Heart left ventricle (tissue), 16 donors: ENCODE measurements at regions not wholly inside any gene's neighbourhood (a gene's known extent, or its start where the extent isn't known, plus 50 kb on each side); places are given as distances from the start of the nearest gene placed in this dataset.

Experiments
- ATAC-seq, 4 donors: fragments of 200-7000 bp; cut with Tn5 transposase; one replicate each; pipeline ENCODE4 v1.9.1; 2020 to 2022; ENCODE audit warnings: moderate library complexity in 4 of 4, mild to moderate bottlenecking in 3 of 4, moderate number of reproducible peaks in 1 of 4
- DNase-seq, 5 donors: peaks; one replicate each; pipeline ENCODE4 v3.0.0-alpha.2; 2020
- H3K27ac ChIP-seq, 12 donors: fragments of 200-600 bp; sonication (generic) in 4 of 12; one replicate each; pipeline versions ENCODE4 v1.5.0 to v1.8.0; 2016 to 2022; ENCODE audit warnings: mild to moderate bottlenecking in 2 of 12
- H3K27me3 ChIP-seq, 9 donors: fragments of 200-600 bp; sonication (generic) in 2 of 9; one replicate each; pipeline versions ENCODE4 v1.5.1 to v1.8.0; 2016 to 2022; ENCODE audit warnings: mild to moderate bottlenecking in 3 of 9
- H3K36me3 ChIP-seq, 9 donors: fragments of 200-600 bp; sonication (generic) in 2 of 9; one replicate each; pipeline versions ENCODE4 v1.5.0 to v1.8.0; 2018 to 2022; ENCODE audit warnings: mild to moderate bottlenecking in 2 of 9
- H3K4me1 ChIP-seq, 12 donors: fragments of 200-600 bp; sonication (generic) in 4 of 12; one replicate each; pipeline versions ENCODE4 v1.5.0 to v1.8.0; 2016 to 2022; ENCODE audit warnings: mild to moderate bottlenecking in 3 of 12
- H3K4me3 ChIP-seq, 12 donors: fragments of 200-600 bp; sonication (generic) in 4 of 12; one replicate each; pipeline versions ENCODE4 v1.5.0 to v1.8.0; 2017 to 2022; ENCODE audit warnings: mild to moderate bottlenecking in 9 of 12, moderate library complexity in 4 of 12
- H3K9me3 ChIP-seq, 12 donors: fragments of 200-600 bp; sonication (generic) in 4 of 12; one replicate each; pipeline versions ENCODE4 v1.5.0 to v1.8.0; 2016 to 2022; ENCODE audit warnings: mild to moderate bottlenecking in 1 of 12
- CTCF ChIP-seq, 12 donors: fragments of 200-600 bp; sonication (generic) in 4 of 12; IDR thresholded peaks; one replicate each; pipeline versions ENCODE4 v1.5.0 to v1.8.0; 2018 to 2022; ENCODE audit warnings: antibody characterized with exemption in 12 of 12, mild to moderate bottlenecking in 5 of 12
- POLR2A ChIP-seq, 2 donors: fragments of 450-650 bp; IDR thresholded peaks; one replicate each; pipeline ENCODE4 v1.6.1; 2017; ENCODE audit warnings: antibody characterized with exemption in 2 of 2, mild to moderate bottlenecking in 2 of 2, moderate library complexity in 2 of 2
- WGBS, 4 donors: extraction: QIAGEN DNeasy Blood & Tissue Kit in 2 of 4; methylation state at CpG; one replicate each; pipeline versions ENCODE4 v1.1.5 to v1.1.7; 2013 to 2018; 5-methylcytosine and 5-hydroxymethylcytosine counted together
- intact Hi-C, 10 donors: fragments of 100-400 bp; cut with DNase I; formaldehyde crosslinking; loops; one replicate each; pipeline versions ENCODE4 v1.11.1 to v1.14.2; 2022
- donor health status: ischemic (EF 13 %, LVEDD 7.1; RV severe dilation, severe dysfunction).
- donor health status: healthy with polysubstance abuse.
- donor health status: DM: no; HTN: yes; CAD: no.
- donor health status: DM: no; HTN: no; CAD: no.
- donor health status: ischemic (EF 25% LVEDD 6.9; RV normal size, moderate dysfunction).
- donor health status: ischemic (EF 25% LVEDD 5.7; RV mildly dilated, moderate dysfunction).
- donor health status: healthy.
- donor health status: DM: yes; HTN: yes; CAD: no.
- donor health status: ischemic (EF 35%, LVEDD 5.7; RV mildly dilated, moderate dysfunction).
- donor health status: nonischemic (EF 11% LVEDD 7.7; RV severe dilation, severe dysfunction).
- donor health status: DM: yes; HTN: yes; CAD: no.
- donor health status: PGD.
- donor health status: ischemic (EF 29% LVEDD 5.4; RV normal size, mild dysfunction).
- donor health status: nonischemic (EF 23%, LVEDD 6.1; RV moderate dilation, normal function).

- H3K9me3 ChIP-seq: no peaks in the 10 kb centered on the region
- TF ChIP-seq POLR2A (IDR thresholded peaks at IDR 0.05) (no peak), CTCF (IDR thresholded peaks at IDR 0.05) (no peak)
- ATAC-seq: no peak
- WGBS, 4 donors: 74 to 78% (median 77%) methylated on average over 3 of the region's 3 CpGs
- no peak overlapping the region for H3K4me3 ChIP-seq
- H3K4me1 ChIP-seq: no peaks in the 10 kb centered on the region
- intact Hi-C loops: no loop called here
- H3K27me3 ChIP-seq: no peaks in the 10 kb centered on the region
- no peak for DNase-seq
- no peaks in the 10 kb centered on the region for H3K36me3 ChIP-seq
- H3K27ac ChIP-seq: no peak overlapping the region
Measured at GRCh38 chr7:121774563-121774962, 98.4 kb upstream of the PTPRZ1 start.

GRCh38 chr7:121766676-121767075 is 106.3 kb upstream of the PTPRZ1 start:
- ATAC-seq (no peak), DNase-seq (no peak)
- H3K9me3 ChIP-seq: peaks cover 0 to 3% (median 0%) of the 10 kb centered on the region in 12 donors
- TF ChIP-seq POLR2A (IDR thresholded peaks at IDR 0.05) (no peak), CTCF (IDR thresholded peaks at IDR 0.05) (no peak)
- H3K27ac ChIP-seq: no peak overlapping the region
- H3K4me1 ChIP-seq: no peaks in the 10 kb centered on the region
- no peak overlapping the region for H3K4me3 ChIP-seq
- intact Hi-C loops: no loop called here
- WGBS, 4 donors: 83 to 94% (median 84%) methylated on average over 1 of the region's 1 CpG
- H3K27me3 ChIP-seq: no peaks in the 10 kb centered on the region
- H3K36me3 ChIP-seq: no peaks in the 10 kb centered on the region

DNA sequence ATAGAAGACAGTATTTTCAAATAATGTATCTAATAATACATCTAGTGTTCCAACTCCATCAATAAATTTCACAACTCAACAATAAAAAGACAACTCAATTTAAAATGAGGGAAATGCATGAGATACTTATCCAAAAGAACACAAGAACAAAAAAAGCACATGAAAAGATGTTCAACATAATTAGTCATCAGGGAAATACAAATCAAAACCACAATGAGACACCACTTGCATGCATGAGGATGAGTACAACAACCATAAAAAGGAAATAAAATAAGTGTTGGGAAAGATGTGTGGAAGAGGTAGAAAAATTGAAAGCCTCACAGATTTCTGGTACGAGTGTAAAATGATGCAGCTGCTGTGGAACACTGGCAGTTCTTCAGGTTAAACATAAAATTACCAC is 111.6 kb upstream of the PTPRZ1 start:
- intact Hi-C loops: no loop called here
- Histone ChIP-seq H3K9me3 (peaks cover 0 to 3% (median 0%) of the 10 kb centered on the region in 12 donors), H3K36me3 (no peaks in the 10 kb centered on the region), H3K4me1 (no peaks in the 10 kb centered on the region), H3K27me3 (no peaks in the 10 kb centered on the region), H3K27ac (no peak overlapping the region), H3K4me3 (no peak overlapping the region)
- no peak for TF ChIP-seq POLR2A (IDR thresholded peaks at IDR 0.05)
- DNase-seq: no peak
- WGBS, 4 donors: 54 to 83% (median 66%) methylated on average over 1 of the region's 1 CpG
- no peak for ATAC-seq

- Histone ChIP-seq H3K4me3 (no peak overlapping the region), H3K27ac (no peak overlapping the region), H3K27me3 (peaks cover 0 to 8% (median 0%) of the 10 kb centered on the region in 9 donors), H3K36me3 (no peaks in the 10 kb centered on the region), H3K9me3 (no peaks in the 10 kb centered on the region), H3K4me1 (no peaks in the 10 kb centered on the region)
- DNase-seq (no peak), ATAC-seq (no peak)
- no peak for TF ChIP-seq CTCF (IDR thresholded peaks at IDR 0.05)
- TF ChIP-seq POLR2A (IDR thresholded peaks at IDR 0.05): no peak
- intact Hi-C loops: loop anchor here in 2 of 10 donors (10.0 kb wide), 1 partner anchor 239 kb away; no protein-coding TSS in a partner anchor
- 72 to 77% (median 75%) methylated on average over 6 of the region's 6 CpGs for WGBS, 4 donors
Measured at GRCh38 chr7:121755818-121756552, 117.0 kb upstream of the PTPRZ1 start.
